Pancreas (tissue), 10 donors: ENCODE measurements at regions not wholly inside any gene's neighbourhood (a gene's known extent, or its start where the extent isn't known, plus 50 kb on each side); places are given as distances from the start of the nearest gene placed in this dataset.

Experiments used
- ATAC-seq, 4 donors: fragments of 200-7000 bp; cut with Tn5 transposase; one replicate each; pipeline versions ENCODE4 v1.8.0 to v1.9.1; 2020; ENCODE audit warnings: mild to moderate bottlenecking in 4 of 4, moderate library complexity in 4 of 4
- DNase-seq, 6 donors: peaks; one replicate each; pipeline ENCODE4 v3.0.0-alpha.2; 2020
- FAIRE-seq: peaks from 2 replicates; lab custom pipeline; 2012; peaks lifted over from hg19 to GRCh38; lab: Jason Lieb, UNC
- H3K27ac ChIP-seq, 4 donors: fragments of 200-600 bp; sonication (generic); 1 replicate in 3 of 4; 2 replicates in 1 of 4; pipeline versions ENCODE4 v1.5.0 to v1.8.0; 2020
- H3K27me3 ChIP-seq, 4 donors: fragments of 200-600 bp; one replicate each; pipeline ENCODE4 v1.8.0; 2021
- H3K36me3 ChIP-seq, 3 donors: fragments of 200-600 bp; sonication (generic) in 1 of 3; one replicate each; pipeline versions ENCODE4 v1.5.0 to v1.8.0; 2020 to 2021
- H3K4me1 ChIP-seq, 3 donors: fragments of 200-600 bp; one replicate each; pipeline ENCODE4 v1.8.0; 2021
- H3K4me3 ChIP-seq, 4 donors: fragments of 200-600 bp; sonication (generic) in 2 of 4; one replicate each; pipeline versions ENCODE4 v1.5.0 to v1.8.0; 2020 to 2021
- H3K9me3 ChIP-seq, 4 donors: fragments of 200-600 bp; one replicate each; pipeline ENCODE4 v1.8.0; 2021
- WGBS, 2 donors: extraction: QIAGEN DNeasy Blood & Tissue Kit; methylation state at CpG; one replicate each; pipeline ENCODE4 v1.1.7; 2013; 5-methylcytosine and 5-hydroxymethylcytosine counted together
- intact Hi-C, 3 donors: fragments of 100-400 bp; cut with DNase I; formaldehyde crosslinking; loops; one replicate each; pipeline versions ENCODE4 v1.11.1 to v1.14.2; 2022
- TF ChIP-seq, protein P1 (sequence below), 4 donors: fragments of 200-600 bp; sonication (generic) in 3 of 4; IDR thresholded peaks; one replicate each; pipeline versions ENCODE4 v1.5.0 to v1.8.0; 2021; ENCODE audit warnings: antibody characterized with exemption in 4 of 4
- donor health status: healthy with polysubstance abuse.
- donor health status: DM: no; HTN: no; CAD: no; lungs with moderate emphysema.
- donor health status: DM: no; HTN: no; CAD: no.
- donor health status: control.
- donor health status: control.
- donor health status: Bipolar disorder and iron deficiency.
- donor health status: DM: yes; HTN: yes; CAD: no.
- donor health status: DM: no; HTN: no; CAD: no.
- donor health status: DM: no; HTN: no; CAD: no.
- donor health status: DM: yes; HTN: yes; CAD: no.

GRCh38 chr20:10167594-10167993 lies 51.0 kb upstream of the SNAP25 start:
- TF ChIP-seq, protein P1, sequence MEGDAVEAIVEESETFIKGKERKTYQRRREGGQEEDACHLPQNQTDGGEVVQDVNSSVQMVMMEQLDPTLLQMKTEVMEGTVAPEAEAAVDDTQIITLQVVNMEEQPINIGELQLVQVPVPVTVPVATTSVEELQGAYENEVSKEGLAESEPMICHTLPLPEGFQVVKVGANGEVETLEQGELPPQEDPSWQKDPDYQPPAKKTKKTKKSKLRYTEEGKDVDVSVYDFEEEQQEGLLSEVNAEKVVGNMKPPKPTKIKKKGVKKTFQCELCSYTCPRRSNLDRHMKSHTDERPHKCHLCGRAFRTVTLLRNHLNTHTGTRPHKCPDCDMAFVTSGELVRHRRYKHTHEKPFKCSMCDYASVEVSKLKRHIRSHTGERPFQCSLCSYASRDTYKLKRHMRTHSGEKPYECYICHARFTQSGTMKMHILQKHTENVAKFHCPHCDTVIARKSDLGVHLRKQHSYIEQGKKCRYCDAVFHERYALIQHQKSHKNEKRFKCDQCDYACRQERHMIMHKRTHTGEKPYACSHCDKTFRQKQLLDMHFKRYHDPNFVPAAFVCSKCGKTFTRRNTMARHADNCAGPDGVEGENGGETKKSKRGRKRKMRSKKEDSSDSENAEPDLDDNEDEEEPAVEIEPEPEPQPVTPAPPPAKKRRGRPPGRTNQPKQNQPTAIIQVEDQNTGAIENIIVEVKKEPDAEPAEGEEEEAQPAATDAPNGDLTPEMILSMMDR (IDR thresholded peaks at IDR 0.05) = no peak
- FAIRE-seq = no peak
- Histone ChIP-seq H3K4me1 (no peaks in the 10 kb centered on the region), H3K4me3 (no peak overlapping the region), H3K9me3 (no peaks in the 10 kb centered on the region), H3K27me3 (no peaks in the 10 kb centered on the region), H3K36me3 (no peaks in the 10 kb centered on the region), H3K27ac (no peak overlapping the region)
- intact Hi-C loops = no loop called here
- no peak for ATAC-seq
- WGBS, 2 donors = 69 to 76% methylated on average over 2 of the region's 2 CpGs
- no peak for DNase-seq
